Stimulated activated CD4-positive, alpha-beta T cell treated with anti-CD3 and anti-CD28 coated beads, Interleukin-4, amount 100 ng/mL, for 4 hours (primary cell): ENCODE measurements at regions not wholly inside any gene's neighbourhood (a gene's known extent, or its start where the extent isn't known, plus 50 kb on each side); places are given as distances from the start of the nearest gene placed in this dataset.
"Not testable (repeated sequence)": the region's sequence is repeated elsewhere in the genome, so short reads cannot be mapped to it uniquely, and the experiment has no call there.

ENCODE experiments used
- DNase-seq, 2 experiments: peaks; one replicate each; pipeline ENCODE4 v3.0.0-alpha.2; 2020

DNA sequence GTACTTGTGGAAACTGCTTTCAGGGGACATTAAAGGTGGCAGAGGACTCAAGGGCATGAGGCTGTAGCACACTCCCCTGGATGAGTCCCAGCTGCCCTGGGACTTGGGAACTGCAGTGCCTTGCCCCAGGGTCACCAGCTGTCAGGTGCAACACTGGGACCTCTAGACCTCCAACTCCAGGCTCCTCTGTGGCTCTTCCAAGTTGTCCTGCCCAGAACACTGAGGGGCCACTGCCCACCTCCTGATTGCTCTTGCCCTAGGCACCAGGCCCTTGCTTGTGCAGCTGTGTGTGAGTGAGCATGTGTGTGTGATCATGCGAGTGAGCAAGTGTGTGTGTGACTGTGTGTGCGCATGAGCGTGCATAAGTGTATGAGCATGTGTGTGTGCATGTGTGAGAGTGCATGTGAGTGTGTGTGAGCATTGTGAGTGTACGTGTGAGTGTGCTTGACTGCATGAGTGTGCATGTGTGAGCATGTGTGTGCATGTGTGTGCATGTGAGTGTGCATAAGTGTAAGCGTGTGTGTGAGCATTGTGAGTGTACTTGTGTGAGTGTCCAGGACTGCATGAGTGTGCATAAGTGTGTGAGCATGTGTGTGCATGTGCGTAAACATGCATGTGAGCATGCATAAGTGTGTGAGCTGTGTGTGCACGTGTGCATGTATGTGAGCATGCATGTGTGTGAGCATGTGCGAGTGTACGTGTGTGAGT, 301.5 kb downstream of the NDUFA10 start:
- no peak for DNase-seq

DNA sequence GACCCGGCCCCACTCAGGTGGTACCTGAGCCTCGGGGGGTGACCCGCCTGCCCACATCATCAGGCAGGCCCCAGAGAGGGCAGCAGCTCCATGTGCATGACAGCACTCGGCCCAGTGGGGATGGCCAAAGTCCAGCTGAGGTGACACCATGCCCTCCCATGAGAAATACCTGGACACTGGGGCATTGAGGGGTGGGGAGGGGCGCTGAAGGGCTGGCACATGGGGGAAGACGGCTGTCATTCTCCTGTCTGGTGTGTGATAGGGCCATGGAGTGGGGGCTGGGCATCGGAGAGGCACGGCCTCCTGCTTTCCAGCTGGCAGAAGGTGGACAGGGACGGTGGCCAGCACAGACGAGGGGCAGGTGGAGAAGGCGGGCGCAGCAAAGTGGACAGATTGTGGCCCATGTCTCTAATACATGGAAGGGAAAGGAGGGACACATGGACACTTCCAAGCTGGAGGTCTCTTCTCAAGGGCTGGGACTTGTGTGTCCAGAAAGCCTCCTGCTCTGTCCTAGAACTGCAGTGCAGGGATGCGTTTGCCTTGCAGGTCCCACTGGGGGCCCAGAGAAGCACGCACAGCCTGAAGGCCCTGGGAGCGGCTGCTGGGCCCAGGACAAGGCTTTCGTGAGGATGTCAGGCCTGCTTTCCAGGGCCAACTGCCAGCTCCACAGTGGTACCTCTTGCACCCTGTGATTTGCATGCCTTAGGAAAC, 302.2 kb downstream of the NDUFA10 start:
- DNase-seq: no peak

DNA sequence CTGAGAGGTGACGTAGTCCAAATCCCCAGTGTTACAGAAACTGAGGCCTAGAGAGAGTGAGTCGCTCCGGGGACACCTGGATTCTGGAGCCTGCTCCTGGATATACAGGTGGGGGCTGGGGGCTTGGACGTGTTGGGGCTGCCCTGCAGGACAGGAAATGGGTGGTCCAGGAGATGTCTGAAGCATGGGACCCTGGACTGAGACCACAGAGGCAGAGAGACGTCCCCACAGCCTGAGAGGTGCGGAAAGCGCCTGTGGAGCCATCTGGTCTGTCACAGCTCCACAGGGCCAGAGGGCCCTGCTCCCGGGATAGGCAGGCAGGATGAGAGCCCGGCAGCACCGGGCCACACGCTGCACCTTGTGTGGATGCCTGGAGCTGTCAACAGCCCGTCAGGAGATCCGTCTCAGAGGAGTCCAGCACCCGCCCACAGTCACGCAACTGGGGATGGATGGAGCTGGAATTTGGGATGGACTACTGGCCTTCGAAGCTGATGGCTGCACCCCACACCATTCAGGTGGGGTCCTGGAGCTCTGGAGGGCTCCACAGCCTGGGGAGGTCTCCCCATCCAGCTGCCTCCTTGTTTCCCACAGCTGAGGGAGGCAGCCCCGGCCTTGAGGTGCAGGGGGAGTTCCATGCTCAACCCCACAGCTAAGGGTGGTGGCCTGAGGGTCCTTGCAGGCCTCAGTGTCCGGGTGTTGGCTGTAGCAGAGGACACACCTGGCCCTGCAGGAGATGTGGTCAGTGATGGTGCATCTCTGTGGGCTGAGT, 303.0 kb downstream of the NDUFA10 start:
- DNase-seq: no peak

DNA sequence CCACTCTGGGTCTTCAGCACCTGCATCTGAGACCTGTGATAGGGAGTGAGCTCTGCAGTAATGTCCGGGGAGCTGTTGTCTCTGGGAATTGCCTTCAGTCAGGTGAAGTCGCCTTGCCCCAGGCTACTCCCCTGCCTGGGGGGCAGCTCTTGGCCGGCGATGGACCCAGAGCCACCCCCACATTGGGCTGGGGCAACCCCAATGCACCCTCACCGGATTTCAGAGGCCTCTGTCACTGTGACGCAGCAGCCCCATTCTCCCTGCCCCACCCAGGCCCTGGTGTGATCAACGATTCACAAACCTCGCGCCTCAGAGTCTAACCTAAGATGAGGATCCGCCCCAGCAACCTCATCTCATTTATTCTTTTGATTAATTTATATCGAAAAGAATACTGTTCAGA, 303.6 kb downstream of the NDUFA10 start:
- DNase-seq: no peak

DNA sequence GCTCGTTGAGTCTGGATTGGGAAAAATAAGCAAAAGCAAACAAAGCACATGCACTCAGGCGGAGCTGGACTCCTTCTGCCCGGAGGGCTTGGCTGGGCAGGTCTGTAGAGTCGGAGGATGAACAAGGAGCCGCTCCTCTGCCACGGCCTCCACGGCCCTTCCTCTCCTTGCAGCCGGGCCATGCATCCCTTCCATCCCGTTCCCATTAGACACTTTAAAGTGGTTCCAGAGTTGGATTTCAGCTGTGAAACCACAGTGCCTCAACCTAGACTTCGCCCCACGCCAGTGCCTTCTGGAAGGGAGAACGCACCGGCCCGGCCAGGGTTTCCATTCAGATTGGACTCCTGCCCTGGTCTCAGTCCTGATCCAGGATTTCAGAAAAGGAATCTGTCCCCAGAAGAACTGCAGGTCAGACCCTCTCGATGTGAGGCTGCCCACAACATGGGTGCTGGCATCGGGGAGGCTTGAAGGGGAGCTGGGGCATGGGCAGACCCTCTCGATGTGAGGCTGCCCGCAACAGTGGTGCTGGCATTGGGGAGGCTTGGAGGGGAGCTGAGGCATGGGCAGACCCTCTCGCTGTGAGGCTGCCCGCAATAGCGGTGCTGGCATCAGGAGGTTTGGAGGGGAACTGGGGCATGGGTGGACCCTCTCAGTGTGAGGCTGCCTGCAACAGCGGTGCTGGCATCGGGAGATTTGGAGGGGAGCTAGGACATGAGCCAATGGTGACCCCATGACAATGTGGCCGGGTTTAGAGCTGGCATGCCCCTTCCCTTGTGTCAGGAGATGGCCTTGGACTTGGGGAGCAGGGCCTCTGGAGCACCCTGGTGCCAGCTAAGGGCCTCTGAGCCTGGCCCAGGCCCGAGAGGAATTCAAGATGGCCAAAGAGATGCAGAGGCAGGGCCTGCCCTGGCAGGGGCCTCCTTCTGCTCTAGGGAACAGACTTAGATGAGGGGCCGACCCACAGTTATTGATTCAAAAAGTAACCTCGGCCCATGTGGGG, 304.5 kb downstream of the NDUFA10 start:
- DNase-seq: no peak

DNA sequence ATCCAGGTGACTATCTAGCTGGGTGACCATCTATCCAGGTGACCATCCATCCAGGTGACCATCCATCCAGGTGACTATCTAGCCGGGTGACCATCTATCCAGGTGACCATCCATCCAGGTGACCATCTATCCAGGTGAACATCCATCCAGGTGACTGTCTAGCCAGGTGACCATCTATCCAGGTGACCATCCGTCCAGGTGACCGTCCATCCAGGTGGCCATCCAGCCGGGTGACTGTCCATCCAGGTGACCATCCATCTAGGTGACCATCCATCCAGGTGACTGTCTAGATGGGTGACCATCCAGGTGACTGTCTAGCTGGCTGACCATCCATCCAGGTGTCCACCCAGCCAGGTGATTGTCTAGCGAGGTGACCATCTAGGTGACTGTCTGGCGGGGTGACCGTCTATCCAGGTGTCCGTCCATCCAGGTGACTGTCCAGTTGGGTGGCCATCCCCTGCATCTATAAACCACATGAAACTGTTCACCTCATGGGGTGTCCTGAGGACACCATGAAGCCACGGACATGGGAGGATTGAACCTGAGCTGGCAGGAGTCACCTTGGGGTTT, 305.3 kb downstream of the NDUFA10 start:
- no peak for DNase-seq

DNA sequence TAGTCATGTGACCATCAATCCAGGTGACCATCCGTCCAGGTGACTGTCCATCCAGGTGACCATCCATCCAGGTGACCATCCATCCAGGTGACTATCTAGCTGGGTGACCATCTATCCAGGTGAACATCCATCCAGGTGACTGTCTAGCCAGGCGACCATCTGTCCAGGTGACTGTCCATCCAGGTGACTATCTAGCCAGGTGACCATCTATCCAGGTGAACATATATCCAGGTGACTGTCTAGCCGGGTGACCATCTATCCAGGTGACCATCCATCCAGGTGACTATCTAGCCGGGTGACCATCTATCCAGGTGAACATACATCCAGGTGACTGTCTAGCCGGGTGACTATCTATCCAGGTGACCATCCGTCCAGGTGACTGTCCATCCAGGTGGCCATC, 306.2 kb downstream of the NDUFA10 start:
- DNase-seq: not testable (repeated sequence)

DNA sequence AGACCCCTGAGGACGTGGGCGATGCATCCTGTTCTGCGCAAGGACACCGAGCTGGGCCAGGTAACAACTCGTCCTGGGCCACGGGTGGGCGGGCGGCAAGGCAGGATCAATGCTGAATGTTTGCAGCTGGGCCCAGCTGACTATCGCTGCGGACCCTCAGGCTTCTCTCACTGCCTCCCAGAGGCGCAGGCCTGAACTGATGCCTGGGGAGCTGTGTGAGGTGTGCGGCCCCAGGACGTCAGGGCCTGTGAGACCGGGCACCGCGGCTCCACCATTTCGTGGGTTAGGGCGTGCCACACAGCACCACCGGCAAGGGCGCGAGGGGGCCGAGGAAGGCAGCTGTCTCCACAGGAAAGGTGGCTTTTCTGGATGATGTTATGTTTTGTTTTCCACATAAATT, 307.4 kb downstream of the NDUFA10 start:
- no peak for DNase-seq

DNA sequence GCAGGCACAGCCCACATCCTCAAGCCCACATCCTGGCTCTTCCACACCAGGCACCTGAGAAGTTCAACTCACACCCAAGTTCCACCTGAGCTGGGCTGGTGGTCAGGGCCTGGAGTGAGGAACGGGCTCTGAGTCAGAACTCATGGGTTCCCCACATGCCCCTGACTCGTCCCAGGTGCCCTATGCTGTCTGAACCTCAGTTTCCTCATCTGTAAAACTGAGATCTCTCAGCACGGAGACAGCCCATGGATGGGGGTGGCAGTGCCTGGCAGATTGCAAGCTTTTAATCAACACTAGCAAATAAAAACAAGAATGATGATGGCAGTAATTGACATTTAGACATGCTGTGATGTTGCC, 307.8 kb downstream of the NDUFA10 start:
- DNase-seq: no peak

DNA sequence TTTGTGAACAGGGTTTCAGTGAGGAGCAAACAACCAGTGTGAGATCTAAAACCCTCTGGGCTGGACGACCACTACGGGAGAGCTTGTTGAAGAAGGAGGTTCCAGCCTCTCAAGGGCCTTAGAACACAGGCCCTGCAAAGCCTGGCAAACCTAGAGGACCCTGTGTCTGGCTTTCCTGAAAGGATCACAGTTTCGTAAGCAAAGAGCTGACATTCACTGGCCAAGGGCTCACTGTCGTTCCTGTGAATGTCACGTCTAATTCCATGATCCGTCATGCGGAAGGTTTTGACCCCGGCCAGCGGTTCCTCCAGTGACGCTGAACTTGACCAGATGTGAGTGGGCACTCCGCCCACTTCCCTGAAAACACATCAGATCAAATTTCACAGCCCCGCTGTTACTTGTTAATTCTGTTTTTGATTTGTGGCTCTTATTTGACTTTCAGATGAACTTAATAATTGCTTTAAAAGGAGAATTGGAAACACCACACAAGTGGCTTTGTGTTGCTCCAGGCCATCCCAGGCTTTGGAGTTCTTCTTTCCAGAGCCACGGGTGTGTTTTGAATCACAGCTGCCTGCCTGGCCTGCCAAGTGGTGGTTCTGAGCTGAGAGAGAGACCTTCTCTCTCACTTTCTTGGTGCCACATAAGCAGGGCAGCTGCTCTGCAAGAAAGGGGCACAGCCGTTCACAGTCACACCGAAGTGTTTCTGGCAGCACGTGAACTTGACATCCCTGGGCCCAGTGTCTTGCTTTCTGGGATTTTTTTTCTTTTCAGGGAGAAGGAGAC, 308.4 kb downstream of the NDUFA10 start:
- DNase-seq: no peak

DNA sequence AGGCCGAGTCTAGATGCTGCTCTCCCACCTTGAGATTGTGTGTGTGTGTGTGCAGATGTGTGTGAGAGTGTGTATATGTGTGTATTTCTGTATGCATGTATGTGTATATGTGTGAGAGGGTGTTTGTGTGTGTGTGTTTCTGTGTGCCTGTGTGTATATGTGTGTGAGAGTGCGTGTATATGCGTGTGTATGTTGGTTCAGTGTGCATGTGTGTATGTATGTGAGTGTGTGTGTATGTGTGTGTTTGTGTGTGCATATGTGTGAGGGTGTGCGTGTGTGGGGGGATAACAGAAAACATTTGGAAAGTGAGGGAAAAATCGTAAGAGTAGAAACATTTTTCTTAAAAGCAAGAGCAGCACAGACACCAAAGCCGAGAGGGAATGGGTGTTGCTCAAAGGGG, 309.1 kb downstream of the NDUFA10 start:
- DNase-seq: no peak

DNA sequence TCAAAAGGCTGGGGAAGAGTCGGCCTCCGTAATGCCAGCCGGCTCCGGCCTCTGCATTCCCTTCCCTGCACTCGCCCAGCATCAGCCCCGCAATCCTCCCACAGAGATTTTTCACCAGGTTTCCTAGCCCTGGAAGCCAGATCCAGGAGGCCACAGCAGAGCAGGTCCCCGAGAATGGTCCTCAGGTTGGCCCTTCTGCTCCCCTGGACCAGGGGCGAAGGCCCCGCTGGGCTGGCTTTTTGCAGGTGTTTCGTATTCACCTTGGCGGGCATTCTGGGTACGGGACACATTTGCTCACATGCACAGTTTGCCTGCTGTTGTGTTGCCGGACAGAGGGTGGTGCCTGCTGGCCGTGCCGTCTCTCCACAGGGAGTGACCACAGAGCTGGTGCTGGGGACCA, 309.5 kb downstream of the NDUFA10 start:
- no peak for DNase-seq

DNA sequence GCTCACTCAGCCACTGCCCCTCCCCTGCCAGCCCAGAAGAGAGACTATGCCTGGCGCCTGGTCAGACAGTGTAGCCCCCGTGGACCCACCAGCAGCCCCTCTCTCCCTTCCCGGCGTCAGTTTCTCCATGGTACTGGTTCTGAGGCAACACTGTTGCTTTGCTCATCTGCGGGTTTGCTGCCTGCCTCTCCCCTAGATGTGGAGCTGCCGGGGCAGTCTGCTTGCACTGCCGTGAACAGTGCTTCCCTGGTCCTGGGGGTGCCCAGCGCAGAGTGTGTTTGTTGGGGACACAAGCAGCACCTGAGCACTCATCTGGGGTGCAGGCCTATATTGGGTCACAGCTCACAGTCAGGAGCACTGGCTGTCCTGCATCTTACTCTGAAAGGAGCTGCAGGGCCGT, 309.9 kb downstream of the NDUFA10 start:
- DNase-seq: no peak

DNA sequence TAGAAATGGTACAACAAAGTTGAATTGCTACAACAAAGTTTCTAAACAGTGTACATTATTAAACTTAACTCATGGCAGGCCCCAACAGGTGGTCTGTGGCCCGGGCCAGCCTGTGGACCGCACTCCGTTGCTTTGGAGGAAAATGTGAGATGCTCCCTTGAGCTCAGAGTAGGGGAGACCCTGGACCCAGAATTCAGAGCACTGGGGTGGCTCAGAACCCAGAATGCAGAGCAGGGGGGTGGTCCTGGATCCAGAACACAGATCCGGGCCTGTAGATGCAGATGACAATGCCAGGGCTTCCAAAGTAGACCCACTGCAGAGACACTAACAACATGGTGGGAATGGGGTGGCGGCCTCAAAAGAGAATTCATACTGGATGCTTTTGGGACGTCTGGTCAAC, 311.0 kb downstream of the NDUFA10 start:
- DNase-seq: no peak

DNA sequence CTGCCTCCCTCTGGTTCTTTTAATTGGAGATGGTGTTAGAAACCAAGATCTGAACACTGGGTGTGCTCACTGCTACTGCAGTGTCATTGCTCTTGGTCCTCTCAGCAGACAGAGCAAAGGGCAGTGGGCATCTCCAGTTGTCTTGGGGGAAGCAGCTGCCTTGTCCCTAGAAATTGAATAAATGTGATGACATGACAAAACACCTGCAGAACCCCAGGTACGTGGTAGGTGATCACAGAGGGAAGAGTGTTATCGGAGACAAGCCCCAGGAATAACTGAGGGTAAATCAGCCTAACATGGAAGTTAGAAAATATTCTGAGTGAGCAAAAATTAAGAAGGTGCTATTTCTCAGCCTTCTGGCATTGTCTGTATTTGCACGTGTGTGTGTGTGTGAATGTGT, 311.9 kb upstream of the HDAC4 start:
- DNase-seq: no peak

DNA sequence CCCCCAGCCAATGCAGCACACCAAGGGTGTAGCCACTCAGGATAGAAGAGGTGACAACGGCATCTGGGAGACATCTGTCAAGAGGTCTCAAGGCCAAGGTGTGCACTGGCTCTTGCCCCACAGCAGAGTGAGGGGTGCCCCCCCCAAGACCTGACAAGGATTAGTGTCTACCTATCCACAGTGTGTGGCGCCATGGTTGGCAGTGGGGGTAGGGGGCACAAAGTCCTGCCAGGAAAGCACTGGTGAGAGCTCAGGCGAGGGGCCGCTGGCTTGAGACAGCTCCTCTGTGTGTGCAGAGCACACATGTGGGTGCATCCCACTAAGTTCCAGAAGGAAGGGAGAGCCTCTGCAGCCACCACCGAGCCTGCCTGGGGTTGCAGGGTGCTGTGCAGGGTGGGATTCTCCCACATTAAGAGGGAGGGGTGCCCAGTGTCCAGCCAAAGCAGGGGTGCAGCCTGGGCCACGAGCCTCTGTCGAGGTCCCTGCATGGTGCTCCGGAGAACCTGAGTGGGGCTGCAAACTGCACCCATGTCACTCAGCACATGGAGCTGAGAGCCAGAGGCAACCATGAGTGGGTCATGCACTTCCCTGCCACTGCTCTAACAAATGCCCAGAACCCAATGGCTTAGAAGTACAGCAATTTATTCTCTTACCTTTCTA, 311.2 kb upstream of the HDAC4 start:
- DNase-seq: no peak

DNA sequence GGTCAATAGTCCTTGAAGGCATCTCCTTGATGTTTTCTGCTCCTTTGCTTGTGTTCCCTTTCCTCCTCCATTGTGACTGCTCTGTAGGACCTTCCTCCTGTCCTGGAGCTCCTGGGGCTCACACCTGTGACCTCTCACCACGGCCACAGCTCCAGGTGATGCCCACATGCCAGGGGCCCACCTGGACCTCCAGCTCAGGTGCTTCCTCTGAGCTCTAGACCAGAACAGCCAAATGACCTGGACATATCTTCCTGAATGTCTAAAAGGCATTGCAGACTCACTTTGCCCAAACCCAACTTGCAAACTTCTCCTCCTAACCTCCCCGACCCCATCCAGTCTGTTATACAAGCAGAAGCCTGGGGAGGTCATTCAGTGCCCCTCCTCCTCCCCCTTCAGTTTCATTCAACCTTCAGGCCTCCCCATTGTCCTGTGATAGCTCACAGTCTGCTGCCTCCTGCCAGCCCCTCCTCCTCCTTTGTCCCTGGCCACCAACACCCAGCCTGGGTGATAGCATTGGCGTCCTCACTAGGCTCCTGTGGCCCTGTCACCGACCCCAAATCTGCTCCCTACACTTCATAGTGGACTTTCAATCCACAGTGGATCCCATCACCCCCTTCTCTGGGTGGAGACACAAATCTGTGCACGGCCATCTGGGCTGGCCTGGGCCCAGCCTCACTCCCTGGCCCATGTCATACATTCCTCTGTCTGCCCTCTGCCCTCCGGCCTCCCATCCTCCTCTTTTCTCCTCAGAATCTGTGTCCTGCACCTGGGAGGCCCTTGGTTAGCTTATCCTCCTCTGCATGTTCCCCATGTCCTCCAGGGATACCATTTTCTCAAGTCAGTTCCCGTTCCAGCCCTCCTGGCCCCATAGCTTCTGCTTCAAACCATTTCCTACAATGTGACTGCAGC, 310.4 kb upstream of the HDAC4 start:
- no peak for DNase-seq

DNA sequence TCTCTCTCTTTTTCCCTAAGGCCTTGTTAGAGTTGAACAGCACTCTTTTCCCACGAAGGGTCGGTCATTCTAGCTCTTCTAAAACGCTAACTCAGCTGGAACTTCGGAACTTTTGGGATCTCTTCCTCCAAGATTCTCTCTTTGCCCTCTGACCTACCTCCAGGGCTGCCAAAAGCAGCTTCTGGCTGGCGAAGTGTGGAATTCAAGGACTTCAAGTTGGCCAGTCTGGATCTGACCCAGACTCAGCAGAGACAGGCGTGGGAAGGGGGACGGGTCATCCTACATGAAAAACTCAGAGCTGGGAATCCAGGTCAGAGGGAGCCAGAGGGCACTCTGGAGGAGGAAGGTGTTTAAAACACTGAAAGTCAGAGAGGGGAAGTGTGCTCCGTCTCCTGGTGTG, 305.5 kb upstream of the HDAC4 start:
- no peak for DNase-seq

DNA sequence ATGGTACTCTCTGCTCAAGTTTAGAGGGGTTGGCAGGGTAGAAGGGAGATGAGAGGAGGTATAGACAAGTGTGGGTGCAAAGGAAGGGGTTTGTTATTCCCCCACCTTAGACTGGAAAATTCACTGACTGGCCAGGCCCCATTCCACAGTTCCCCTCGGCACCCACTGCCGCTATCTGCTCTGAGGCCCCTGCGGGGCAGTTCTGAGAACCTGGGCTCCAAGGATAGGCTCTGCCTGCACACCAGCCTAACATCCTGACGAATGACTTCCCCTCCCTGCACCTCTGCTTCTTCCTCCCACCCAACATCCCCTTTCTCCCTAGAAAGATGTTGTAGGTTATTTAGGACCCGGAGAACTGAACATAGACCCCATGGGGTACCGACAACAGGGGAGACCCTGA, 303.9 kb upstream of the HDAC4 start:
- DNase-seq: no peak

DNA sequence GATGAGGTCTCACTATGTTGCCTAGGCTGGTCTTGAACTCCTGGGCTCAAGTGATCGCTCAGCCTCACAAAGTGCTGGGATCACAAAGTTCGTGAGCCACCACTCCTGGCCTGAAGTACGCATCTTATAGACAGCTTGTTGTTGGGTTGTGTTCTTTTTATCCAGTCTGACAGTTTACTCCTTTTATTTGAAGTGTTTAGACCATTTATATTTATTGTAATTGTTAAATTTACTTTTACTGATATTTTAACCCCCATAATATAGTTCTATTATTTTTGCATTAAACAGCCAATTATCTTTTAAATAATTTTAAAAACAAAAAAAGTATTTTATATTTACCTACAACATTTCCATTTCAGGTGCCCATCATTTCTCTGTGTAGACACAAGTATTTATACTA, 303.0 kb upstream of the HDAC4 start:
- DNase-seq: no peak
